Stimulated activated memory B cell treated with anti-CD40 and anti-IgM and Interleukin-4, amounts not matched to agents 10 μg/mL and 1 μg/mL and 100 μg/mL, for 72 hours (primary cell): ENCODE measurements at regions not wholly inside any gene's neighbourhood (a gene's known extent, or its start where the extent isn't known, plus 50 kb on each side); places are given as distances from the start of the nearest gene placed in this dataset.
"Not testable (repeated sequence)": the region's sequence is repeated elsewhere in the genome, so short reads cannot be mapped to it uniquely, and the experiment has no call there.

ENCODE experiments used
- ATAC-seq: fragments of 150-1000 bp; cut with Tn5 transposase; 2 replicates; pipeline ENCODE4 v1.10.0; 2021
- H3K27ac Mint-ChIP-seq: one replicate; pipeline ENCODE4 v1.8.0; 2022; ENCODE audit warnings: mild to moderate bottlenecking, mixed read lengths
- H3K27me3 Mint-ChIP-seq: one replicate; pipeline ENCODE4 v1.8.0; 2022; ENCODE audit warnings: mixed read lengths
- H3K36me3 Mint-ChIP-seq: one replicate; pipeline ENCODE4 v1.8.0; 2022; ENCODE audit warnings: mixed read lengths
- H3K4me1 Mint-ChIP-seq: one replicate; pipeline ENCODE4 v1.8.0; 2022; ENCODE audit warnings: mixed read lengths
- H3K4me3 Mint-ChIP-seq: one replicate; pipeline ENCODE4 v1.8.0; 2022; ENCODE audit warnings: mild to moderate bottlenecking, moderate library complexity, mixed read lengths
- H3K9me3 Mint-ChIP-seq: one replicate; pipeline ENCODE4 v1.8.0; 2022; ENCODE audit warnings: mixed read lengths

DNA sequence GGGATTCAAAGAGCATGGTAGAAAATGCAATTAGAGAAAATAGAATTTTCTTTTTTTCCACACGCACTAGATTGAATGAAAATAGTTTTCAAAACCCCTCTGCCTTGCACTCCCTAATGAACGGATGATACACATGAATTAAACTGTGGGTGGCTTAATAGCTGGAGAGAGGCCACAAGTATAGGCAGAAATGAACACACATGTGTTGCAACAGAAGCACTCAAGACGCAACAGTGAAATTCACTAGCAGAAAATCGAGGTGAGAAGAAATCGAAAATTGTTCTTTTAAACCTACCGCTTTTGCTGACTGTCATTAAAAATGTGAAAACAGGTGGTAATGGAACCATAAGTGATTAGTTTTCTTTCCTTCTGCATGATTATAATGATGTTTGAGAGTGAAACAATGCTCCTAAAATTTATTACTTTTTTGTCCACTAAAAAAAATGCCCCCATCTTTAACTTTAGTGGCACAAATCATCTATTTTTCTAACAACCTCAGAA is 59.3 kb upstream of the GPCPD1 start:
- ATAC-seq: no peak
- no peaks in the 10 kb centered on the region for H3K27me3 Mint-ChIP-seq

GRCh38 chr20:5668529-5668868 is 57.7 kb upstream of the GPCPD1 start:
- no peaks in the 10 kb centered on the region for H3K27me3 Mint-ChIP-seq
- H3K4me3 Mint-ChIP-seq: no peak overlapping the region
- H3K9me3 Mint-ChIP-seq: no peaks in the 10 kb centered on the region
- no peak for ATAC-seq
- H3K27ac Mint-ChIP-seq: peak overlapping the region; percentile 3
- H3K36me3 Mint-ChIP-seq: no peaks in the 10 kb centered on the region
- H3K4me1 Mint-ChIP-seq: peaks cover 35% of the 10 kb centered on the region

More for the DNA sequence above, 59.3 kb upstream of the GPCPD1 start:
- Mint-ChIP-seq H3K4me3 (no peak overlapping the region), H3K27ac (peak overlapping the region; percentile 54), H3K36me3 (no peaks in the 10 kb centered on the region), H3K4me1 (peaks cover 44% of the 10 kb centered on the region), H3K9me3 (no peaks in the 10 kb centered on the region)

DNA sequence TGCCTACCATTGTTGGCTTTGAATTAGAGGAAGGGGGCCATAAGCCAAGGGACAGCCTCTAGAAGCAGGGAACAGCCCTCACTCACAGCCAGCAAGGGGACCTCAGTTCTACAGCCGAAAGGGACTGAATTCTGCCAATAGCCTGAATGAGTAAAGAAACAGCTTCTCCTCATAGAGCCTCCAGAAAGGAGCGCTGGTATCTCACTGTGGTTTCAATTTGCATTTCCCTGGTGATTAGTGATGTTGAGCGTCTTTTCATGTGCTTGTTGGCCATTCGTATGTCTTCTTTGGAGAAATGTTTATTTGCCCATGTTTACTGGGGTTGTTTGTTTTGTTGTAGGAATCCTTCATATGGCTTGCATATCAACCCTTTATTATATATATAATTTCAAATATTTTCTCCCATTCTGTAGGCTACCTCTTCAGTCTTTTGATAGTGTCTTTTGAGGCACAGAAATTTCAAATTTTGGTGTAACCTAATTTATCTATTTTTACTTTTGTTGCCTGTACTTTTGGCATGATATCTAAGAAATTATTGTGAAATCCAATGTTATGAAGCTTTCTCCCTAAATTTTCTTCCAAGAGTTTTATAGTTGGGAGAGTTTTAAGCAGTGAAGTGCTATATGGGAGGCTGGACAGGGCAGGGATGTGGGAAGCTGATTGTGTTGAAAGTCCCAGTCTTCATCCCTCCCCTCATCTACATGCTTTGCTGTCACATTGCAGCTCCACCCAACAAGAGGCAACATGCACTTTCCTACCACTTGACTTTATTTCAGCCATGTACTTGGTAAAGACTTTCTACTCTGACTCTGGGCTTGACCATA is 57.1 kb upstream of the GPCPD1 start:
- ATAC-seq: peak; percentile 65
- Mint-ChIP-seq H3K4me3 (no peak overlapping the region), H3K36me3 (no peaks in the 10 kb centered on the region), H3K27ac (peak overlapping the region; percentile 20), H3K27me3 (no peaks in the 10 kb centered on the region), H3K9me3 (no peaks in the 10 kb centered on the region), H3K4me1 (peaks cover 40% of the 10 kb centered on the region)

DNA sequence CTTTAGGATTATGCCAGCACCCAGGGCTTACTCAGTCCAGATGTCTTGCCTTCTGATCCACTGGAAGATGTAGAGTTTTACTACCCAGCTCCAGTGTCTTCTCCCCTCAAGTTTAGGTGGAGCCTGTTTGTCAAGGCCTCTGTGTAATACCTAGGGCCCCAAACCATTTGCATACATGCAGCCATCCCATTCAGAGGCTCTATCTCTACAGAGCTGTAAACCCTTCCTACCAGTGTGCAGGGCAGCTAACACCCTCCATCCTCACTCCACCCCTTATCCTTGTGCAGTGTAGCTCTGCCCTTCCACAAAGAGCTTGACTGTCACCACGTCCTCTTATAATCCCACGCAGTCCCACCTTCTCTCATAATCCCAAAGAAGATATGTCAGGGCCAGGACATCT is 54.6 kb upstream of the GPCPD1 start:
- no peaks in the 10 kb centered on the region for H3K9me3 Mint-ChIP-seq
- H3K4me3 Mint-ChIP-seq: no peak overlapping the region
- peak overlapping the region; percentile 70 for H3K27ac Mint-ChIP-seq
- peaks cover 38% of the 10 kb centered on the region for H3K4me1 Mint-ChIP-seq
- ATAC-seq: no peak
- H3K36me3 Mint-ChIP-seq: no peaks in the 10 kb centered on the region
- no peaks in the 10 kb centered on the region for H3K27me3 Mint-ChIP-seq

- peak overlapping the region; percentile 65 for H3K27ac Mint-ChIP-seq
- no peaks in the 10 kb centered on the region for H3K36me3 Mint-ChIP-seq
- no peaks in the 10 kb centered on the region for H3K27me3 Mint-ChIP-seq
- H3K9me3 Mint-ChIP-seq: no peaks in the 10 kb centered on the region
- ATAC-seq: no peak
- peaks cover 41% of the 10 kb centered on the region for H3K4me1 Mint-ChIP-seq
- H3K4me3 Mint-ChIP-seq: no peak overlapping the region
Observed at GRCh38 chr20:5663396-5663795, 52.6 kb upstream of the GPCPD1 start.

- Mint-ChIP-seq H3K4me1 (peaks cover 35% of the 10 kb centered on the region), H3K4me3 (no peak overlapping the region), H3K27ac (peak overlapping the region; percentile 65), H3K36me3 (no peaks in the 10 kb centered on the region), H3K9me3 (no peaks in the 10 kb centered on the region), H3K27me3 (no peaks in the 10 kb centered on the region)
- no peak for ATAC-seq
Observed at GRCh38 chr20:5662769-5663168, 52.0 kb upstream of the GPCPD1 start.

DNA sequence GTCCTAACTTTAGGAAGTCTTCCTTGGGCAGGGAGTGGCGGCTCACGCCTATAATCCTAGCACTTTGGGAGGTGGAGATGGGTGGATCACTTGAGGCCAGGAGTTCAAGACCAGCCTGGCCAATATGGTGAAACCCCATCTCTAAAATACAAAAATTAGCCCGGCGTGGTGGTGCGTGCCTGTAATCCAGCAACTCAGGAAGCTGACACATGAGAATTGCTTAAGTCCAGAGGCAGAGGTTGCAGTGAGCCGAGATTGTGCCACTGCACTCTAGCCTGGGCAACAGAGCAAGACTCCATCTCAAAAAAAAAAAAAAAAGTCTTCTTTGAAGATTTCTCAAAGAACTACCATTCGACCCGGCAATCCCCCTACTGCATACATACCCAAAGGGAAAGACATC is 50.0 kb upstream of the GPCPD1 start:
- not testable (repeated sequence) for H3K4me3 Mint-ChIP-seq, H3K36me3 Mint-ChIP-seq, H3K9me3 Mint-ChIP-seq, H3K27me3 Mint-ChIP-seq, ATAC-seq
- H3K27ac Mint-ChIP-seq: peak overlapping the region; percentile 85
- peaks cover 45% of the 10 kb centered on the region for H3K4me1 Mint-ChIP-seq
